WERI-Rb-1 (cell line): ENCODE measurements at regions not wholly inside any gene's neighbourhood (a gene's known extent, or its start where the extent isn't known, plus 50 kb on each side); places are given as distances from the start of the nearest gene placed in this dataset.

Experiments used
- DNase-seq: peaks from one replicate; pipeline ENCODE4 v3.0.0-alpha.2; 2020
- H3K27ac ChIP-seq: fragments of 250-450 bp; sonication (Bioruptor Pico); 2 replicates; pipeline ENCODE4 v1.5.1; 2020; ENCODE audit warnings: mild to moderate bottlenecking, moderate library complexity
- H3K27me3 ChIP-seq: fragments of 250-450 bp; sonication (Bioruptor Pico); 2 replicates; pipeline ENCODE4 v1.5.1; 2021; ENCODE audit warnings: mild to moderate bottlenecking, low read depth, moderate library complexity; ENCODE audit not compliant: insufficient read depth, severe bottlenecking
- H3K36me3 ChIP-seq: fragments of 250-450 bp; sonication (Bioruptor Pico); 2 replicates; pipeline ENCODE4 v1.5.1; 2020; ENCODE audit warnings: mild to moderate bottlenecking, moderate library complexity
- H3K4me3 ChIP-seq: 2 replicates; pipeline ENCODE4 v1.5.1; 2011; ENCODE audit warnings: low read depth, mild to moderate bottlenecking, control low read depth, low read length
- H3K9me3 ChIP-seq: fragments of 250-450 bp; sonication (Bioruptor Pico); 2 replicates; pipeline ENCODE4 v1.5.1; 2021; ENCODE audit warnings: mild to moderate bottlenecking, moderate library complexity; ENCODE audit not compliant: severe bottlenecking
- TF ChIP-seq, protein P1 (sequence below): IDR thresholded peaks from 2 replicates; pipeline ENCODE4 v1.5.1; 2011; ENCODE audit warnings: low read depth, mild to moderate bottlenecking, control low read depth, inconsistent platforms, low read length

DNA sequence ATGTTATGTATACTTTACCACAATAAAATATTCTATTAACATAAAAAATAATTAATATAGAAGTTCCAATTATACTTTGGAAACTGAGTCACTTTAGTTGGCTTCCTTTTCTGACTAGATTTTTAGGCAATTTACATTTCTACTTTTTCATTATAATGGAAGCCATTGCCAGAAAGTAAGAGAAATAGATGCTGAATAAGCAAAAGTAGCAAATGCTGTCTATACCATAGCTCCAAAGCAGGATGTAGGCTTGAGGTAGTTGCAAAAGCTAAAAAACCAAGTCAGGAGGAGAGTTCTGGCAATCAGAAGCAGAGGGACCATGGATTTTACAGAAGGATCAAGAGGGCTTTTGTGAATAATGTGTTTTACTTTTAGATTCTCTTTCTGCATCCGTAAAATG lies 262.4 kb upstream of the TMEM229A start:
- H3K36me3 ChIP-seq: no peaks in the 10 kb centered on the region
- no peak overlapping the region for H3K27ac ChIP-seq
- H3K4me3 ChIP-seq: no peak overlapping the region
- no peaks in the 10 kb centered on the region for H3K27me3 ChIP-seq
- DNase-seq: no peak
- TF ChIP-seq, protein P1, sequence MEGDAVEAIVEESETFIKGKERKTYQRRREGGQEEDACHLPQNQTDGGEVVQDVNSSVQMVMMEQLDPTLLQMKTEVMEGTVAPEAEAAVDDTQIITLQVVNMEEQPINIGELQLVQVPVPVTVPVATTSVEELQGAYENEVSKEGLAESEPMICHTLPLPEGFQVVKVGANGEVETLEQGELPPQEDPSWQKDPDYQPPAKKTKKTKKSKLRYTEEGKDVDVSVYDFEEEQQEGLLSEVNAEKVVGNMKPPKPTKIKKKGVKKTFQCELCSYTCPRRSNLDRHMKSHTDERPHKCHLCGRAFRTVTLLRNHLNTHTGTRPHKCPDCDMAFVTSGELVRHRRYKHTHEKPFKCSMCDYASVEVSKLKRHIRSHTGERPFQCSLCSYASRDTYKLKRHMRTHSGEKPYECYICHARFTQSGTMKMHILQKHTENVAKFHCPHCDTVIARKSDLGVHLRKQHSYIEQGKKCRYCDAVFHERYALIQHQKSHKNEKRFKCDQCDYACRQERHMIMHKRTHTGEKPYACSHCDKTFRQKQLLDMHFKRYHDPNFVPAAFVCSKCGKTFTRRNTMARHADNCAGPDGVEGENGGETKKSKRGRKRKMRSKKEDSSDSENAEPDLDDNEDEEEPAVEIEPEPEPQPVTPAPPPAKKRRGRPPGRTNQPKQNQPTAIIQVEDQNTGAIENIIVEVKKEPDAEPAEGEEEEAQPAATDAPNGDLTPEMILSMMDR: no peak
- peaks cover 1% of the 10 kb centered on the region for H3K9me3 ChIP-seq

DNA sequence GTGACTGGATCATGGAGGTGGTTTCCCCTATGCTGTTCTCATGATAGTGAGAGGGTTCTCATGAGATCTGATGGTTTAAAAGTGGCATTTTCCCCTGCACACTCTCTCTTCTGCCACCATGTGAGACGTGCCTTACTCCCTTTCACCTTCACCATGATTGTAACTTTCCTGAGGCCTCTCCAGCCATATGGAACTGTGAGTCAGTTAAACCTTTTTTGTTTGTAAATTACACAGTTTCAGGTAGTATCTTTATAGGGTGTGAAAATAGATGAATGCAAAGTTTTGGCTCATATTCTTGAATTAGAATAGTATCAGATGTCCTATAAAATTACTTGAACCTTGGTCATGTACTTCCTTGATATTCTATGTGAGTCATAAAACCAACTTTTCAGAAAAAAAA lies 252.1 kb upstream of the TMEM229A start:
- Histone ChIP-seq H3K27me3 (no peaks in the 10 kb centered on the region), H3K36me3 (no peaks in the 10 kb centered on the region), H3K9me3 (no peaks in the 10 kb centered on the region), H3K4me3 (no peak overlapping the region), H3K27ac (no peak overlapping the region)
- DNase-seq: no peak
- TF ChIP-seq, protein P1: no peak

DNA sequence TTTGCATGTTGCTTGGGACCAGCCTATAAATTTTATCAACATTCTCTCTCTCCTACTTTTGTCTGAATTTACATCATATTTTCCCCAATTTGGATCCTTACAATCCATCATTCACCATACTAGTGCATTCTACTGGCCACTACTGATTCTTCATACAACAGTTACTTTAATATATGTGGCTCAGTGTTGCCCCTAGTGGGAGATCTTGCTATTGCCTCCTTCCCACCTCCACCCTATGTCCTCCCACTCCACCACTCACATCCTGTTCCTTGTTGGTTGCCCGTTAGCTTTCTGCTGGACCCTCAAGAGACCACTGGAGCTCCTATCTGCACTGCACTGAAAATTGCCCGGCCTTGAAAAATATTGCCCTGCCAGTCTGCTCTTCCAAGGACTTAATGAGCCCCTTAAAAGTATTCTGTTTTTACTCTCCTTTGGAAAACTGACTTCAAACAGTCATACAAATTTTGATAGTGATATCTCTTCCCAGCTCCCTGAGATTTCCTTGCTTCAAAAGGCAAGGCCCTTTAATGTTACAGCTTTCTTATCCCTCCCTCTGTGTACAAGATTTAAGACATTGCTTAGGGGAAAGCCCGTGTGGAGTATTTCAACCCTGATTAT lies 243.2 kb upstream of the TMEM229A start:
- Histone ChIP-seq H3K27ac (no peak overlapping the region), H3K4me3 (no peak overlapping the region), H3K36me3 (no peaks in the 10 kb centered on the region), H3K9me3 (no peaks in the 10 kb centered on the region), H3K27me3 (no peaks in the 10 kb centered on the region)
- peak; percentile 56 for DNase-seq
- TF ChIP-seq, protein P1: peak; percentile 65

DNA sequence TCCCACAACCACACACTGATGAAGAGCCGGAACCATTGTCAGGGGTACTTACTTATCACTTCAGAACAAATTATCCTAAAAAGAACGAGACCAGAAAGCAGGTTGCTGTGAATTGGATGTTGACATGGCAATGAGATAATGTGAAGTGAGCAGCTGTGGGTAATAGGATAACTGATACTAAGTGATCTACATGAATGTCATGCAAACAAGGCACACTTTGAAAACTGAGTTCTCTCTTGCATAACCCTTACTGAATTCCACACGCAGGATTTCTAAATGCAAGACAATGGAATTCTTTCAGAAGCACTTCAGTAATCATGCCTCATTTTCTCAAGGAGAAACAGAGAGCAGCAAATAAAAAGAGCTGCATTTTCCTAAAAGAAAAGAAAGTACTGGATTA lies 242.5 kb upstream of the TMEM229A start:
- no peak for DNase-seq
- Histone ChIP-seq H3K36me3 (no peaks in the 10 kb centered on the region), H3K9me3 (no peaks in the 10 kb centered on the region), H3K4me3 (no peak overlapping the region), H3K27ac (no peak overlapping the region), H3K27me3 (no peaks in the 10 kb centered on the region)
- TF ChIP-seq, protein P1: no peak

DNA sequence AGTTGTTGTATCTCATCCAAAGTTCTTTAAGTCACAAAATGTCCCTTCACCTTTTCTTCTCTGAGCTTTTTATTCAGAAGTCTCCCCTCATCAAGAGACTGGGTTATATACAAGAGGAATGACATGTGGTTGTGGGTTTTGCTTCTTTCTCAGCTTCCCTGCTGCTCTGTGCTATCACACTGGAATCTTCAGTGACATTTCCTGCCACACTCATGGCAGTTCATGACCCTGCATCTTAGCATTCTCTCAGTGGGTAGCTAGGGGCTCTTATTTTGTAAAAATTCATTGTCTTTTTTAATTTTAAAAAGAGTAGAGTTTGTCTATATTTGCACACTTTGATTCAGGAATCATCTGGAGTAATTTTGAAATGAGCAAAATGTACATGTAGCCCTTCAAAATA lies 236.9 kb upstream of the TMEM229A start:
- H3K9me3 ChIP-seq: no peaks in the 10 kb centered on the region
- no peaks in the 10 kb centered on the region for H3K36me3 ChIP-seq
- DNase-seq: no peak
- no peaks in the 10 kb centered on the region for H3K27me3 ChIP-seq
- H3K4me3 ChIP-seq: no peak overlapping the region
- TF ChIP-seq, protein P1: no peak
- H3K27ac ChIP-seq: no peak overlapping the region

DNA sequence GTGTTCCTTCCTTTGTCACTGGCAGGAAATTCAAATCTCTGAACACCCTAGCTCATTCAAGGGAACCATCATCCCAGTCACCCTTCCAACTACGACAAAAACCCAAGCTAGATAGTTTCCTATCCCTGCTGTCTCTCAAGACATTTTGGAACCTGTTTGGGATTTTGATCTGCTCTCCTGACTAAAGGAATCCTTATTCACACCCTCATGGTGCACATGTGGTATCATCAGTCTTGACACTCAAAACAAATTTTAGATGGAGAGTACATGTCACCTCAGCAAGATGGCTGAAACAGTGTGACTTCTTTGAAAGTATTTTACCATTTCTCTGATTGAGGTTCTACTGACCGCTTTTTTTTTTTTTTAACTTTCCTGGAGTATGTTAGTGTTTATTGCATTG lies 234.3 kb upstream of the TMEM229A start:
- no peaks in the 10 kb centered on the region for H3K36me3 ChIP-seq
- TF ChIP-seq, protein P1: no peak
- no peaks in the 10 kb centered on the region for H3K9me3 ChIP-seq
- no peaks in the 10 kb centered on the region for H3K27me3 ChIP-seq
- H3K27ac ChIP-seq: no peak overlapping the region
- no peak overlapping the region for H3K4me3 ChIP-seq
- no peak for DNase-seq
